ENCODE measurements at regions not wholly inside any gene's neighbourhood (a gene's known extent, or its start where the extent isn't known, plus 50 kb on each side); places are given as distances from the start of the nearest gene placed in this dataset.

DNA sequence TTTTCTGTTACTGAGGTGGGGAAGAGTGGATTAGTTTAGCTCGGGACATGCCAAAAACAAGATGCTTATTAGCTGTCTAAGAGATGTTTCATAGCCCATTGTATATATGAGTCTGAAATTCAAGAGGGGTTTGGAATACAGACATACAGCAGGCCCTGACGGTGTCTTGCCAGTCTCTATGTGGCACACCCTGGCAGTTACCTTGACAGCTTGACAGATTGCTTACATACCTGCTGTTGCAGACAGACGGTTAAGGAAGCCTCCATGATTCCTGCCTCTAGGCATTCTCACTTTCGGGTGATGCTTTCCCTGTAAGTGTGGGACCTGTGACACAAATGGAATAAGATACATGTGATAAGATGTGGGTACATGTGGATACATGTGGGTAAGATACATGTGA is 95.0 kb downstream of the QRSL1 start:
- no peak for TF ChIP-seq POLR2A (IDR thresholded peaks at IDR 0.05)
- TF ChIP-seq, protein P1, sequence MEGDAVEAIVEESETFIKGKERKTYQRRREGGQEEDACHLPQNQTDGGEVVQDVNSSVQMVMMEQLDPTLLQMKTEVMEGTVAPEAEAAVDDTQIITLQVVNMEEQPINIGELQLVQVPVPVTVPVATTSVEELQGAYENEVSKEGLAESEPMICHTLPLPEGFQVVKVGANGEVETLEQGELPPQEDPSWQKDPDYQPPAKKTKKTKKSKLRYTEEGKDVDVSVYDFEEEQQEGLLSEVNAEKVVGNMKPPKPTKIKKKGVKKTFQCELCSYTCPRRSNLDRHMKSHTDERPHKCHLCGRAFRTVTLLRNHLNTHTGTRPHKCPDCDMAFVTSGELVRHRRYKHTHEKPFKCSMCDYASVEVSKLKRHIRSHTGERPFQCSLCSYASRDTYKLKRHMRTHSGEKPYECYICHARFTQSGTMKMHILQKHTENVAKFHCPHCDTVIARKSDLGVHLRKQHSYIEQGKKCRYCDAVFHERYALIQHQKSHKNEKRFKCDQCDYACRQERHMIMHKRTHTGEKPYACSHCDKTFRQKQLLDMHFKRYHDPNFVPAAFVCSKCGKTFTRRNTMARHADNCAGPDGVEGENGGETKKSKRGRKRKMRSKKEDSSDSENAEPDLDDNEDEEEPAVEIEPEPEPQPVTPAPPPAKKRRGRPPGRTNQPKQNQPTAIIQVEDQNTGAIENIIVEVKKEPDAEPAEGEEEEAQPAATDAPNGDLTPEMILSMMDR (IDR thresholded peaks at IDR 0.05): no peak
- no peak for TF ChIP-seq POLR2AphosphoS5 (IDR thresholded peaks at IDR 0.05; ENCODE audit: insufficient read depth in 1 of 2, low read depth in 1 of 2)
